Motor neuron (in vitro differentiated cells): ENCODE measurements at regions not wholly inside any gene's neighbourhood (a gene's known extent, or its start where the extent isn't known, plus 50 kb on each side); places are given as distances from the start of the nearest gene placed in this dataset.

Source experiments
- ATAC-seq, 8 experiments: fragments of 200-7000 bp; cut with Tn5 transposase; replicated peaks in 6 of 8; 2 replicates each; pipeline ENCODE4 v1.8.0; 2021; ENCODE audit warnings: mild to moderate bottlenecking in 8 of 8, moderate library complexity in 8 of 8
- H3K27ac ChIP-seq, 2 donors: fragments of 250-450 bp; sonication (Bioruptor Pico); 2 replicates each; pipeline ENCODE4 v1.9.0; 2021; ENCODE audit warnings: antibody characterized with exemption in 2 of 2, mild to moderate bottlenecking in 2 of 2, moderate library complexity in 1 of 2
- H3K4me1 ChIP-seq, 2 donors: fragments of 250-450 bp; sonication (Bioruptor Pico); replicated peaks in 1 of 2; 2 replicates each; pipeline ENCODE4 v1.6.1; 2021; ENCODE audit warnings: antibody characterized with exemption in 2 of 2, mild to moderate bottlenecking in 2 of 2, moderate library complexity in 1 of 2
- H3K4me3 ChIP-seq, 5 donors: fragments of 250-450 bp; sonication (Bioruptor Pico); 2 replicates each; pipeline ENCODE4 v1.9.0; 2021; ENCODE audit warnings: antibody characterized with exemption in 5 of 5, mild to moderate bottlenecking in 5 of 5, moderate library complexity in 4 of 5
- WGBS, 10 experiments: fragments of 450-650 bp; shearing (Covaris generic); methylation state at CpG; one replicate each; pipeline ENCODE4 v1.0.0; 2022; 5-methylcytosine and 5-hydroxymethylcytosine counted together
- in situ Hi-C, 9 experiments: fragments of 400-800 bp; cut with MboI; loops; one replicate each; pipeline ENCODE4 v1.15.0; 2021; ENCODE audit warnings: low sequenced_read_pairs in 9 of 9, low pct_unique_long_range_greater_than_20kb in 2 of 9; ENCODE audit not compliant: unreplicated experiment in 9 of 9

DNA sequence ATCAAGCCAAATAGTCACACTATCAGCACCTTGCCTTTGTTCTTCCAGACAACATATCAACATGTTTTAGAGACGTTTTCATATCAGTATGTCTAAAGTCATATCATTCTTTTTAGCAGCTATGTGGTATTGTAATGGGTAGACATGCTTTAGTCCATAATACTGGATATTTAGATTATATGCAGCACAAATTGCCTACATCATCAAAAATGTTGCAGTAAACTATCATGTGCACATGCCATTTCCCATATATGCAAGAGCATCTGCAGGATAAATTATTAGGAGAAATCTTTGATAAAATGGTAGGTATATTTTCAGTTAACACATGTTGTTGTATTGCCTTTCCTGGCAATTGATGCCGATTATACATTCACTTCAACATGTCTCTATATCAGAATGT, 636.5 kb downstream of the XIRP2 start:
- in situ Hi-C loops, result no loop called here
- Histone ChIP-seq H3K4me1 (no peaks in the 10 kb centered on the region), H3K4me3 (no peak overlapping the region), H3K27ac (no peak overlapping the region)
- no peak for ATAC-seq
- WGBS, 10 experiments, result 6 to 100% (median 60%) methylated on average over 1 to 2 of the region's 2 CpGs

DNA sequence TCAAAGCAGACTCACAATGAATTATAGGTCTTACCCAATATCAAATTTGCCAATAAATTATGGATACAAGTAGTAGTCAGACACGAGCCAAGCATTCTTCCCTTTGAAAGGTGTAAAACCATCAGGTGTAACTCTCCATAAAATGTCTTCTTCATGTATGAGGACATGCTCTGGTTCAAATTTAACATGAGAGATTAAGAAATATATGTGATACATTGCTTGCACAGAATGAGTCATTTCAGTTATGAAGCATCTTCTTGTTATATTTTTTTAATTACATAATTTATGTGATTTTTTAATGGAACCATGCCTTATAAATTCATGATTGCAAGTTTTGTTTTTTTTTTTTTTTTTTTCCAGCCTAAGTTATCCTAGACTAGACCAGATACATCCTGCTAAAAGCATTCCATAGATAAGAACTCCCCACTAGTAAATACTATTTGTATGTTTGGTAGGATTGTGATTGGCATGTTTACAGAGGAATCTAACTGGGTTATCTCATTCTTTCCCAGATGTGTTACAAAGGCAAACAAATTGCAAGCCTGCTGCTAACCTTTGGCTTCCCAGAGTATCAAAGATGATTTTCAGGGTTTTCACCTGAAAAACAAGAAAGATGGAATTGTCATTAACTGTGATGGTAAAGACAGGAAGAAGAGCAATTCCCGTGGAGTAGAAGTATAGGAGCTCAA, 621.9 kb downstream of the XIRP2 start:
- peak in 3 of 8 experiments; percentile 3 to 18 (median 7) for ATAC-seq
- H3K4me3 ChIP-seq, result no peak overlapping the region
- H3K4me1 ChIP-seq, result peaks cover 0 to 6% of the 10 kb centered on the region in 2 donors
- WGBS, 10 experiments, result 0 to 100% (median 57%) methylated on average over 1 to 2 of the region's 2 CpGs
- in situ Hi-C loops, result no loop called here
- no peak overlapping the region for H3K27ac ChIP-seq

DNA sequence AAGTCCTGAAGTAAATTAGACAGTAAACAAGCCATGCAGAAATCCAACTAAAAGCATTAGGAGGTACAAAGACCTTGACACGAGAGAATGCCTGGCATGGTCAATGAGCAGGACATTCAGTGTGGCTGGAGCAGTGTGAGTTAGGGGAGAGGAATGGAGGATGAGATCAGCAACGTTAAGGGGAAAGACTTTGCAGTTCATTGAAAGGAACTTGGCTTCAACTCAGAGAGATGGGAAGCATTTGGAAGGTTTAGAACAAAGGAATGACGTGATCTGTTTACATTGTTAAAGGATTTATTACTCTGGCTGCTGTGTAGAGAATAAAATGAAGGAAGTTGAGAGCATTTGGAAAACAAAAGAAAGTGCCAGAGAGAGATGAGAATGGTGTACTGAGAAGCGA, 621.3 kb downstream of the XIRP2 start:
- H3K4me3 ChIP-seq, result no peak overlapping the region
- no peak overlapping the region for H3K27ac ChIP-seq
- WGBS, 10 experiments, result 0 to 11% (median 5%) methylated on average over 3 to 4 of the region's 4 CpGs; no CpG with 5 or more reads in 2 of the 10 experiments
- in situ Hi-C loops, result no loop called here
- peaks cover 0 to 6% of the 10 kb centered on the region in 2 donors for H3K4me1 ChIP-seq
- peak in 5 of 8 experiments; percentile 99 to 100 (median 99) for ATAC-seq

DNA sequence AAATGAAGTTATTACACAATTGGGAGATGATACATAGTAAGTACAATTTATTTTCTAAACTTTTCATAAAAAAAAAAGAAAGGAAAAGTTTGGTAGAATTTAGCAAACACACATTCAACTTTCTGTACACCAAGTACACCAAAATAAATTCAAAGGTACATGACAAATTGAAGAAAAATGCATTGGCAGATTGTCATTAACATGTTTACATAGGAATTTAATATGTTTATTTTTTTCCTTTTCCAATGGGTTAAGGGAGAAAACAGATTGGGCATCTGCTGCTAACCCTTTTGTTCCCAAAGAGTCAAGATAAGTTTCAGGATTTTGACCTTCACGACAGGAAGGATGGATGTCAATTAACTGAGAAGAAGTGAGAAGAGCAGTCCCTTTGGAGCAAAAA, 620.4 kb downstream of the XIRP2 start:
- no peak for ATAC-seq
- in situ Hi-C loops, result no loop called here

DNA sequence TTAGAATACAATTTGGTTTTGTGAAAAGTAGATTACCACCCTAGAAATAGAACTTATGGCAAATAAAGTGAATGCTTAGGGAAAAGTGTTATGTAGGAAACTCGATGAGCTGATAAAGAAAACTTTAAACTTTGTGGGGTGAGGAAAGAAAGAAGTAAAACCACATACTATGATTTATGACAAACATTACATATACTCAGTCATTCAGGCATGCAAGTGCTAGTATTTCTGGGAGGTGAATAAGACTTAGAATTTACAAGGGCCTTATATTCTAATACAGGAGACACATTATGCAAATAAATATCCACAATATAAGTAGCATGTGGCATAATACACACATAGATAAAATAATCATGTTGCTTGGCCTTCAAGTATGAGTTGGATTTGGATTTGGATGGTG, 618.1 kb downstream of the XIRP2 start:
- ATAC-seq, result no peak
- Histone ChIP-seq H3K27ac (no peak overlapping the region), H3K4me1 (peaks cover 0 to 6% of the 10 kb centered on the region in 2 donors), H3K4me3 (no peak overlapping the region)
- in situ Hi-C loops, result no loop called here
- WGBS, 10 experiments, result 0 to 100% (median 60%) methylated on average over 1 of the region's 1 CpG; no CpG with 5 or more reads in 2 of the 10 experiments

More for the DNA sequence above, 620.4 kb downstream of the XIRP2 start:
- Histone ChIP-seq H3K4me3 (no peak overlapping the region), H3K27ac (no peak overlapping the region), H3K4me1 (peaks cover 0 to 6% of the 10 kb centered on the region in 2 donors)
- 0 to 100% (median 78%) methylated on average over 1 of the region's 1 CpG for WGBS, 10 experiments

DNA sequence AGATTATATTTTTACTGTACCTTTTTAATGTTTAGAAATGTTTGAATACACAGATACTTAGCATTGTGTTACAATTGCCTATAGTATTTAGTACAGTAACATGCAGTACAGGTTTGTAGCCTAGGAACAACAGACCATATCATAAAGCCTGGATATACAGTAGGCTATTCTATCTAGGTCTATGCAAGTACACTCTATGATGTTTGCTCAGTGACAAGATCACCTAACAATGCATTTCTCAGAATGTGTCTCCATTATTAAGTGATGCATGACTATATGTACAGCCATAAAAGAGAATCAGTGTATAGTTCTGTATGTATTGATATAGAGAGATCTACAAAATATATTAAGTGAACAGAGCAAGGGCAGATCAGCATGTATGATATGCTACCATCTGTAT, 616.4 kb downstream of the XIRP2 start:
- no peak overlapping the region for H3K4me3 ChIP-seq
- H3K4me1 ChIP-seq, result no peaks in the 10 kb centered on the region
- H3K27ac ChIP-seq, result no peak overlapping the region
- in situ Hi-C loops, result no loop called here
- no peak for ATAC-seq

DNA sequence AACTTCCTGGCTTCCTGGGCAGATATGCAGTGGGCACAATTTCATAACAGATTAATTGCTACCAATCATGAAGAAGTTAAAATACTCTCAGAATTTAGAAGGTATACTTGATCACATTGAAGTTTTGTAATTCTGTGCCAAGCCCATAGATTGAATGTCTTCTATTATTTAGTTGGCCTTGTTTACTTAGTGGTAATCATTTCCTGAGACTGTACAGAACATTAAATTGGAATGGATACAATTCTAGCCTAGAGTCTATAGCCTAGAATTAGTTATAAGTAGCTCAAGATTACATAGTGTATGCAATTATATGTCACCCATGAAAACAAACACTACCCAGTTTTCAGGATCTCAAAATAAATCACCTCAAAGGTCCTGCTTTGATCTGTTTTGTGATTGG, 615.8 kb downstream of the XIRP2 start:
- H3K4me1 ChIP-seq, result no peaks in the 10 kb centered on the region
- in situ Hi-C loops, result no loop called here
- no peak overlapping the region for H3K27ac ChIP-seq
- ATAC-seq, result no peak
- no peak overlapping the region for H3K4me3 ChIP-seq

DNA sequence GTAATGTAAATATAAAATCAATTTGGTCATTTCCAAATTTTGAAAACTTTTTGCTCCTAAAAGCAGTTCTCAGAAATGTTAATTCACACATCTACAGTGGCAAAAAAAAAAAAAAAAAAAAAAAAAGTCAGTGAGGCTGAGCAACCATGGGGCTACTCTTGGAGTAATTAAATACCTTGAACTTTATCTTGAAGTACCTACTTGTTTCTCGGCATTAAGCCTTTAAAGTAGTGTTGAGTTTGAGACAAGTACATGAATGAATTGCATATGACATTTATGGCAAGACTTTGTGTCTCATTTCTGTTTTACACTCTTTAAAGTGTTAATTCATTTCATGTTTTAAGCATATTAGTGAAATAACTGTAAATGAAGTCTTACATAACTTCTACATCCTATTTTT, 613.3 kb downstream of the XIRP2 start:
- 25 to 100% (median 89%) methylated on average over 1 of the region's 1 CpG; no CpG with 5 or more reads in 1 of the 10 experiments for WGBS, 10 experiments
- in situ Hi-C loops, result no loop called here
- Histone ChIP-seq H3K4me3 (no peak overlapping the region), H3K27ac (no peak overlapping the region), H3K4me1 (no peaks in the 10 kb centered on the region)
- no peak for ATAC-seq

DNA sequence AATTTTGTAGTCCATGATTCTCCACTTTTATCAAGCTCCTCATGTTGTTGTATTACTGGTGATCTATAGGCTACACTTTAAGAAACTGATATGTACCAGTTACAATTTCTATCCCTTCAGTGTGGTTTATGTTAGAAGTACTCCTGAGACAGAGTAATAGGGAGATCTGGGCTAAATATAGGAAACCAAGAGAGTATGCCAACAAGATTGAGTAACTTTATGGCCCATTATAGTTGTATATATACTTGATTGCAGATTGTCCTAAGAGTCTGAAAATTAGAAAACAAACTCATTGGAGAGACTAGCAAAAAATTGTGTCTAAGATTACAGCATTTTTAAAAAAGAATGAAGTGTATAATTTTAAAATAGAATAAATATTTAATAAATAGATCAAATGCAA, 605.6 kb downstream of the XIRP2 start:
- no peak for ATAC-seq
- Histone ChIP-seq H3K4me3 (no peak overlapping the region), H3K4me1 (no peaks in the 10 kb centered on the region), H3K27ac (no peak overlapping the region)
- in situ Hi-C loops, result no loop called here

DNA sequence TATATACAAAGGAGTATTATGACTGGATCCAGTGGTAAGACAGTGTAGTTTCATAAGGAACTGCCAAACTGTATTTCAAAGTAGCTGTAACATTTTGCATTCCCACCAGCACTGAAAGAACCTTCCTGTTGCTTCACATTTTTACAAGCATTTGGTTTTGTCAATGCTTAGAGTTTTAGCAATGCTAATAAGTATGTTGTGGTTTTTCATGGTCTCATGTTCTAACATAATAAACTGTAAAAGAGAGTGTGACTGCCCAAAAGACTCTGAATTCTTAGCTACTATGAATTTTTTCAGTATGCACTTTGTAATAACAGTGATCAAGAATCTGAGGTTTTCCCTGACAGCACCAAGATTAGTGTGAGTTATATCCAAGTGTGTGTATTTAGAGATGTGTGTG, 604.2 kb downstream of the XIRP2 start:
- in situ Hi-C loops, result no loop called here
- Histone ChIP-seq H3K4me1 (no peaks in the 10 kb centered on the region), H3K27ac (no peak overlapping the region), H3K4me3 (no peak overlapping the region)
- peak in 1 of 8 experiments; percentile 33 for ATAC-seq

DNA sequence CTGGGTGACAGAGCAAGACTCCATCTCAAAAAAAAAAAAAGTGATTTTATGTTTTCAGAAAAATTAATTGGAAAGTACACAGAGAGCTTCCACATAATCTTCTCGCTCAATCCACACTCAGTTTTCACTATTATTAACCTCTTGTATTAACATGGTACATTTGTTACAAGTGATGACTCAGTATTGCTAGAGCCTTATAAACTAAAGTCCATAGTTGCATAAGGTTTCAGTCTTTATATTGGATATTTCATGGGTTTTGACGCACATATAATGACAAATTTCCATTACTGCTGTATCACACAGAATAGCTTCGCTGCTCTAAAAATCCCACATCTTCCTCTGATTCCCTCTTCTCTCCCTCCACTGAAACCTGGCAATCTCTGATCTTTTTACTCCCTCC, 603.5 kb downstream of the XIRP2 start:
- 13 to 100% (median 92%) methylated on average over 1 to 3 of the region's 3 CpGs; no CpG with 5 or more reads in 2 of the 10 experiments for WGBS, 10 experiments
- H3K4me3 ChIP-seq, result no peak overlapping the region
- in situ Hi-C loops, result no loop called here

DNA sequence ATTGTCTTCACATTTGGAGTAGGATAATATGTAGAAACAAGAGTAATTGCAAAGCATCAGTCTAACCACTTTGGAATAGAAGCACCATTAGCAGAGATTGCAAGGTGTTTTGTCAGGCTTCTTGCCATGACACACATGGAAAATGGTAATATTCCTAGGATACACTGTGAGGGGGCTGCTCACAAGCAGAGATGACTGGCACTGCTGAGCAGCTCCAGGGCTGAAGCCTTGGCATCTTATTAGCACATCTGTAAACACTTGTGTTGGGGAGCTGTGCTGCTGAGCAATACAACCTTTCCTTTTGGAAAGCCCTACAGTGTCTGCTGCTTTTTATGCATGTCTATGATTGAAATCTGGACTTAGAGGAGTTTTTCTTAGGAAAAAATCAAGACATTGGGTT, 602.2 kb downstream of the XIRP2 start:
- in situ Hi-C loops, result no loop called here
- Histone ChIP-seq H3K27ac (no peak overlapping the region), H3K4me1 (no peaks in the 10 kb centered on the region), H3K4me3 (no peak overlapping the region)
- ATAC-seq, result peak in 1 of 8 experiments; percentile 51

More for the DNA sequence above, 603.5 kb downstream of the XIRP2 start:
- Histone ChIP-seq H3K27ac (no peak overlapping the region), H3K4me1 (no peaks in the 10 kb centered on the region)
- no peak for ATAC-seq

DNA sequence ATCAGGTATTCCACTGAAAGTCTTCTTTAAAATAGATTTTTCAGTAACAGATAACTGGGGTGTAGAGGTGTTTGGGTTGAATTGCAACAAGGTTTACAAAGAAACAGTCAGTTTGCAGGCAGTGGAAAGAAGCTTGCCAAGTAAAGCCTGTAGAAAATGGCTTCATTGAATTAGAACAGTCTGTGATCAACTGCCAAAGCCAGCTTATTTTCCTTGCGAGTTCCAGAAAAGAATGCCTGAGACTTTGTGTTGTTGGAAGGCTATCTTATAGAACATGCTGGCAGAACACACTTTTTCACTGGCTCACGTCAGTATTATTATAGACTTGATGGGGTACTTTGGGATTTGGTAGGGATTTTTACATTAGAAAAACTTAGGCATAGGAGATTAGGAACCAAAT, 601.0 kb downstream of the XIRP2 start:
- in situ Hi-C loops, result no loop called here
- ATAC-seq, result peak in 1 of 8 experiments; percentile 46
- Histone ChIP-seq H3K27ac (no peak overlapping the region), H3K4me3 (no peak overlapping the region), H3K4me1 (no peaks in the 10 kb centered on the region)
- WGBS, 10 experiments, result 0 to 100% (median 59%) methylated on average over 1 to 2 of the region's 2 CpGs; no CpG with 5 or more reads in 2 of the 10 experiments

DNA sequence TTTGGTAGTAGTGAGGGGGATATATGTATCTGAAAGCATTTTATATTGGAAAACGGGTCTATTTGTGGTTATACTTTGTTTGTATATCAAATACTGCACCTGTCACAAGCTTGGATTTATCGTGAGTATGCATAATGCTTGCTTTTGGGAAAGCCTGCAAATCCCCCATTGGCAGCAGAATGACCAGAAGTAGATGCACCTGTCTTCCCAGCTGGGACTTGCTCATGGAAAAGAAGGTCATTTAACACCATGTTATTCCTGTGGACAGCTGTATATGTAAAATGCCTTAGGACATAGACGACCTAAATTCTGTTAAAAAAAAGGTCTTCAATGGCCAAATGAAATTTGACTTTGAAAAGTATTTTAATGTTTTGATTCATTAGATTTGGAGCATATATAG, 599.4 kb downstream of the XIRP2 start:
- WGBS, 10 experiments, result 0 to 100% (median 60%) methylated on average over 1 to 3 of the region's 3 CpGs
- H3K4me1 ChIP-seq, result no peaks in the 10 kb centered on the region
- H3K4me3 ChIP-seq, result no peak overlapping the region
- ATAC-seq, result no peak
- H3K27ac ChIP-seq, result no peak overlapping the region
- in situ Hi-C loops, result no loop called here
